NCI-H524 (cell line): ENCODE measurements at regions not wholly inside any gene's neighbourhood (a gene's known extent, or its start where the extent isn't known, plus 50 kb on each side); places are given as distances from the start of the nearest gene placed in this dataset.
A peak's percentile ranks its signal among the peaks of the same experiment; 100 is the strongest.

Experiments used
- DNase-seq, 2 experiments: peaks; one replicate each; lab custom pipeline; 2025; lab: John Stamatoyannopoulos, UW

GRCh38 chr10:78859769-78860168 is 209.0 kb upstream of the ZMIZ1 start:
- DNase-seq: no peak

GRCh38 chr10:78860260-78860914 is 208.4 kb upstream of the ZMIZ1 start:
- DNase-seq: no peak

GRCh38 chr10:78861529-78862327 is 207.0 kb upstream of the ZMIZ1 start:
- peak; percentile 63 to 88 for DNase-seq

GRCh38 chr10:78862328-78862640 is 206.5 kb upstream of the ZMIZ1 start:
- DNase-seq: no peak

- DNase-seq: no peak
Observed at GRCh38 chr10:78863140-78863905, 205.4 kb upstream of the ZMIZ1 start.

GRCh38 chr10:78863906-78864239 is 204.9 kb upstream of the ZMIZ1 start:
- DNase-seq: no peak

- no peak for DNase-seq
Observed at GRCh38 chr10:78864761-78865537, 203.8 kb upstream of the ZMIZ1 start.

GRCh38 chr10:78865538-78865875 is 203.3 kb upstream of the ZMIZ1 start:
- DNase-seq: no peak

GRCh38 chr10:78865931-78866717 is 202.6 kb upstream of the ZMIZ1 start:
- DNase-seq: no peak

- no peak for DNase-seq
Observed at GRCh38 chr10:78866731-78867554, 201.8 kb upstream of the ZMIZ1 start.

- DNase-seq: no peak
Observed at GRCh38 chr10:78867555-78867939, 201.2 kb upstream of the ZMIZ1 start.

- DNase-seq: no peak
Observed at GRCh38 chr10:78868048-78868447, 200.7 kb upstream of the ZMIZ1 start.

GRCh38 chr10:78868456-78868855 is 200.3 kb upstream of the ZMIZ1 start:
- DNase-seq: no peak

- no peak for DNase-seq
Observed at GRCh38 chr10:78868861-78869260, 199.9 kb upstream of the ZMIZ1 start.

GRCh38 chr10:78869508-78870454 is 199.0 kb upstream of the ZMIZ1 start:
- DNase-seq: no peak

- no peak for DNase-seq
Observed at GRCh38 chr10:78870458-78870857, 198.3 kb upstream of the ZMIZ1 start.

- DNase-seq: no peak
Observed at GRCh38 chr10:78871796-78872195, 197.0 kb upstream of the ZMIZ1 start.

- no peak for DNase-seq
Observed at GRCh38 chr10:78873413-78873812, 195.4 kb upstream of the ZMIZ1 start.

- no peak for DNase-seq
Observed at GRCh38 chr10:78875331-78875877, 193.4 kb upstream of the ZMIZ1 start.
